ENCODE measurements at regions not wholly inside any gene's neighbourhood (a gene's known extent, or its start where the extent isn't known, plus 50 kb on each side); places are given as distances from the start of the nearest gene placed in this dataset.
A peak's percentile ranks its signal among the peaks of the same experiment; 100 is the strongest.

DNA sequence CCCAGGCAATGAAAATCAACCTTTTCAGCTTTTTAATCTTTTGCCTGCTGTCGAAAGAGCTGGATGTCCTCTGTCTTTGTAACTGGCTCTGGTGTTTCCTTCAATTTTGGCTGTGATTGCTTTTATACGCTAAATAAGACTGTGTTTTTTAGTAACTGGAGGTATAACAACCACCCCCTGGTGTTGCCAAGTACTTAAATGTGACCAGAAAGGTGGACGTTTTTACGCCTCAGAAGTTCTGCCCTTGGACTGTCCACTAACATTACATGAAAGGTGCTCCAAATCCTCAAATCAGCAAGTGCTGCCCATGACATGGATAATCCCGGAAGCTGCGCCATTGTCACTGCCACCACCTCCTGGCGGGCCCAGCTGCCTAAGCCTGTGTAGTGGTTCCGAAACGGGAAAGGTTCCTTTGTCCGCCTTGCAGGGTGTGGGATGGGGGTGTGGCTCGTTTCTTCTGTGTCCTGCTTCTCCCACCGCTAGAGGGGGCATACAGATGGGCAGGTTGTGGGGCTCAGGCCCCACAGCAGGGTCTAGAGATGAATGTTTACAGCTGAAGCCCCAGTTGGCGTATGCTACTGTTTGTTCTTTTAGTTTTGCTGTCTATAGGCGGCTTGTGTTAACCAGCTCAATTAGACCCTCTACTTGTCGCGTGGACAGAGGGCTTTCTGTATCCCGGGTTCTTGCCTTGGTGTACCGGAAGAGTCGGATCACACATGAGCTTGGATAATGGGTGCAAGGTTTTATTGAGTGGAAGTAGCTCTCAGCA, 82.2 kb upstream of the SEPTIN5 start:
- no peaks in the 10 kb centered on the region for H3K9me3 ChIP-seq
- no peaks in the 10 kb centered on the region for H3K4me1 ChIP-seq
- H3K4me3 ChIP-seq, result no peak overlapping the region
- DNase-seq (no peak), ATAC-seq (no peak)
- H3K36me3 ChIP-seq, result no peaks in the 10 kb centered on the region
- in situ Hi-C loops (cut with MboI; ENCODE audit: low sequenced_read_pairs in 4 of 4), result loop anchor here in 3 of 4 donors (25.0 kb wide), 4 partner anchors 245 to 670 kb away; partner anchors contain the start of genes ESS2 (in 1 of the 3) and TSSK2 (in 1 of the 3)
- no peaks in the 10 kb centered on the region for H3K27me3 ChIP-seq
- intact Hi-C loops (cut with DNase I; ENCODE audit: low total_unique reads), result loop anchor here (2.0 to 10.0 kb wide), 4 partner anchors 135 to 487 kb away; partner anchors contain the start of gene ESS2
- no peak overlapping the region for H3K27ac ChIP-seq
- TF ChIP-seq CTCF (IDR thresholded peaks at IDR 0.05 in 4 of 5, conservative IDR thresholded peaks at IDR 0.05 in 1 of 5) (peak in 1 of 5 experiments; percentile 33), POLR2A (IDR thresholded peaks at IDR 0.05) (no peak)

GRCh38 chr22:19632668-19633148, 81.6 kb upstream of the SEPTIN5 start:
- in situ Hi-C loops (cut with MboI; ENCODE audit: low sequenced_read_pairs in 4 of 4) (loop anchor here in 3 of 4 donors (25.0 kb wide), 4 partner anchors 245 to 670 kb away; partner anchors contain the start of genes ESS2 (in 1 of the 3) and TSSK2 (in 1 of the 3)), intact Hi-C loops (cut with DNase I; ENCODE audit: low total_unique reads) (loop anchor here (5.0 to 10.0 kb wide), 3 partner anchors 135 to 335 kb away; no protein-coding TSS in a partner anchor)
- ATAC-seq, result no peak
- no peak overlapping the region for H3K4me3 ChIP-seq
- DNase-seq, result no peak
- H3K9me3 ChIP-seq, result no peaks in the 10 kb centered on the region
- H3K27me3 ChIP-seq, result no peaks in the 10 kb centered on the region
- no peaks in the 10 kb centered on the region for H3K4me1 ChIP-seq
- no peak for TF ChIP-seq CTCF (IDR thresholded peaks at IDR 0.05 in 4 of 5, conservative IDR thresholded peaks at IDR 0.05 in 1 of 5)
- no peak for TF ChIP-seq POLR2A (IDR thresholded peaks at IDR 0.05)
- no peak overlapping the region for H3K27ac ChIP-seq
- no peaks in the 10 kb centered on the region for H3K36me3 ChIP-seq

GRCh38 chr22:19634226-19634975, 79.9 kb upstream of the SEPTIN5 start:
- DNase-seq, result no peak
- in situ Hi-C loops (cut with MboI; ENCODE audit: low sequenced_read_pairs in 4 of 4), result loop anchor here in 3 of 4 donors (25.0 kb wide), 4 partner anchors 247 to 672 kb away; partner anchors contain the start of genes ESS2 (in 1 of the 3) and TSSK2 (in 1 of the 3)
- H3K27me3 ChIP-seq, result no peaks in the 10 kb centered on the region
- no peak for ATAC-seq
- H3K27ac ChIP-seq, result no peak overlapping the region
- no peaks in the 10 kb centered on the region for H3K4me1 ChIP-seq
- no peak overlapping the region for H3K4me3 ChIP-seq
- intact Hi-C loops (cut with DNase I; ENCODE audit: low total_unique reads), result loop anchor here (5.0 to 10.0 kb wide), 3 partner anchors 137 to 337 kb away; no protein-coding TSS in a partner anchor
- TF ChIP-seq CTCF (IDR thresholded peaks at IDR 0.05 in 4 of 5, conservative IDR thresholded peaks at IDR 0.05 in 1 of 5) (no peak), POLR2A (IDR thresholded peaks at IDR 0.05) (no peak)
- no peaks in the 10 kb centered on the region for H3K36me3 ChIP-seq
- no peaks in the 10 kb centered on the region for H3K9me3 ChIP-seq

DNA sequence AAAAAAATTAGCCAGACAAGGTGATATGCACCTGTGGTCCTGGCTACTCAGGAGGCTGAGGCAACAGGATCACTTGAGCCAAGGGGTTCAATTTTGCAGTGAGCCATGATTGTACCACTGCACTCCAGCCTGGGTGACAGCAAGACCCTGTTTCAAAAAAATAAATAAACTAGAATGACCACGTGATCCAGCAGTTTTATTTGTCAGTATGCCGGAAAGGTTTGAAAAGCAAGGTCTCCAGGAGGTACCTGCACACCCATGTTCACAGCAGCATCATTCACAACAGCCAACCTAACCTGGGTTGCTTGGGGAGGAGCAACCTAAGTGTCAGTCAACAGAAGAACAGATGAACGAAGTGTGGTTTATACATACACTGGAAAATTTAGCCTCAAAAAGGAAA, 78.7 kb upstream of the SEPTIN5 start:
- intact Hi-C loops (cut with DNase I; ENCODE audit: low total_unique reads), result loop anchor here (10.0 kb wide), 1 partner anchor 211 kb away; no protein-coding TSS in a partner anchor
- Histone ChIP-seq H3K4me3 (no peak overlapping the region), H3K4me1 (no peaks in the 10 kb centered on the region), H3K27ac (no peak overlapping the region), H3K9me3 (no peaks in the 10 kb centered on the region), H3K36me3 (no peaks in the 10 kb centered on the region), H3K27me3 (no peaks in the 10 kb centered on the region)
- DNase-seq (no peak), ATAC-seq (no peak)
- in situ Hi-C loops (cut with MboI; ENCODE audit: low sequenced_read_pairs in 4 of 4), result loop anchor here in 3 of 4 donors (25.0 kb wide), 4 partner anchors 248 to 673 kb away; partner anchors contain the start of genes ESS2 (in 1 of the 3) and TSSK2 (in 1 of the 3)
- TF ChIP-seq POLR2A (IDR thresholded peaks at IDR 0.05) (no peak), CTCF (IDR thresholded peaks at IDR 0.05 in 4 of 5, conservative IDR thresholded peaks at IDR 0.05 in 1 of 5) (no peak)

Measured in gastrocnemius medialis (tissue), 4 donors.